Osteoblast (primary cell): ENCODE measurements at regions not wholly inside any gene's neighbourhood (a gene's known extent, or its start where the extent isn't known, plus 50 kb on each side); places are given as distances from the start of the nearest gene placed in this dataset.

ENCODE experiments used
- DNase-seq: peaks from one replicate; pipeline ENCODE4 v3.0.0; 2011; ENCODE audit warnings: low spot score, mixed read lengths; ENCODE audit not compliant: insufficient read length; ENCODE audit errors: missing footprints
- H2AFZ ChIP-seq: 2 replicates; pipeline ENCODE4 v1.6.0; 2011; ENCODE audit warnings: mild to moderate bottlenecking, low read length
- H3K27ac ChIP-seq: 2 replicates; pipeline ENCODE4 v1.5.1; 2011; ENCODE audit warnings: mild to moderate bottlenecking, low read depth, low read length, moderate library complexity
- H3K27me3 ChIP-seq: 2 replicates; pipeline ENCODE4 v1.6.0; 2012; ENCODE audit warnings: mild to moderate bottlenecking, control low read depth, inconsistent platforms, low read length, moderate library complexity; ENCODE audit not compliant: insufficient read depth
- H3K36me3 ChIP-seq: 2 replicates; pipeline ENCODE4 v1.5.1; 2011; ENCODE audit warnings: mild to moderate bottlenecking, low read length, control low read depth, moderate library complexity; ENCODE audit not compliant: insufficient read depth
- H3K4me1 ChIP-seq: 2 replicates; pipeline ENCODE4 v1.5.1; 2011; ENCODE audit warnings: mild to moderate bottlenecking, low read length, control low read depth, moderate library complexity; ENCODE audit not compliant: insufficient read depth
- H3K4me2 ChIP-seq: 2 replicates; pipeline ENCODE4 v1.6.0; 2011; ENCODE audit warnings: mild to moderate bottlenecking, low read length; ENCODE audit not compliant: insufficient read depth
- H3K4me3 ChIP-seq: fragments of 200-600 bp; sonication (generic); 3 replicates; pipeline ENCODE4 v1.5.1; 2012; ENCODE audit warnings: mild to moderate bottlenecking, low read length, inconsistent platforms; ENCODE audit not compliant: insufficient read depth
- H3K79me2 ChIP-seq: 2 replicates; pipeline ENCODE4 v1.6.0; 2012; ENCODE audit warnings: mild to moderate bottlenecking, low read length, control low read depth, inconsistent platforms; ENCODE audit not compliant: insufficient read depth
- H3K9me3 ChIP-seq: 2 replicates; pipeline ENCODE4 v1.5.1; 2011; ENCODE audit warnings: low read depth, low read length, control low read depth
- H4K20me1 ChIP-seq: 2 replicates; pipeline ENCODE4 v1.6.0; 2012; ENCODE audit warnings: mild to moderate bottlenecking, low read length, control low read depth; ENCODE audit not compliant: insufficient read depth
- CTCF ChIP-seq: IDR thresholded peaks from 2 replicates; pipeline ENCODE4 v1.5.1; 2011; ENCODE audit warnings: mild to moderate bottlenecking, low read depth, low read length, moderate library complexity; ENCODE audit errors: extremely low read depth

DNA sequence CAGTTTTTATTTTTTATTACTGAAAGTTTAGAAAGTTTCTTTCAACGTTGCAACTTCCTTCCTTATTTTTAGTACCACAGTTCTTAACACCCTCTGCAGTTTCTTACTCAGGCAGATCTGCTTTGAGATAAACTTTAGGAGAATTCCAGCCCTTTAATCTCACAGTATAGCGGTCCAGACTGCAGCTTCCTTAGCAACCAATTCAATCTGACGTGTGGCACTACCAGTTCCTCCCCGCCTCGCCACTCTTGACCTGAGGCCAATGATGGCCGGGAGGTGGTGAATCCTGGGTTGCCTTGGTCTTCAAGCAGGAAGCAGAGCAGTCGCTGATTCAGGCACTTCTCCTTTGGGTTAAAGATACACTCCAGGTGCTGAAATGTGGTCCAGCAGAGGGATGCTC is 334.3 kb upstream of the TRPC7 start:
- no peak for DNase-seq
- H3K27me3 ChIP-seq, result peaks cover 5% of the 10 kb centered on the region
- no peak for TF ChIP-seq CTCF
- H2AFZ ChIP-seq, result no peak overlapping the region
- H3K9me3 ChIP-seq, result no peaks in the 10 kb centered on the region
- H3K27ac ChIP-seq, result no peak overlapping the region
- no peaks in the 10 kb centered on the region for H4K20me1 ChIP-seq
- no peaks in the 10 kb centered on the region for H3K79me2 ChIP-seq
- H3K4me3 ChIP-seq, result no peak overlapping the region
- H3K36me3 ChIP-seq, result no peaks in the 10 kb centered on the region
- no peaks in the 10 kb centered on the region for H3K4me1 ChIP-seq
- H3K4me2 ChIP-seq, result no peak overlapping the region

- Histone ChIP-seq H3K9me3 (no peaks in the 10 kb centered on the region), H3K27me3 (peaks cover 5% of the 10 kb centered on the region), H3K36me3 (no peaks in the 10 kb centered on the region), H3K4me3 (no peak overlapping the region), H3K79me2 (no peaks in the 10 kb centered on the region), H3K4me2 (no peak overlapping the region), H3K27ac (no peak overlapping the region), H2AFZ (no peak overlapping the region), H4K20me1 (no peaks in the 10 kb centered on the region), H3K4me1 (no peaks in the 10 kb centered on the region)
- no peak for TF ChIP-seq CTCF
- DNase-seq, result no peak
Measured at GRCh38 chr5:136698970-136699369, 333.6 kb upstream of the TRPC7 start.

GRCh38 chr5:136694258-136694657 is 328.9 kb upstream of the TRPC7 start:
- H3K9me3 ChIP-seq, result no peaks in the 10 kb centered on the region
- H3K4me2 ChIP-seq, result no peak overlapping the region

DNA sequence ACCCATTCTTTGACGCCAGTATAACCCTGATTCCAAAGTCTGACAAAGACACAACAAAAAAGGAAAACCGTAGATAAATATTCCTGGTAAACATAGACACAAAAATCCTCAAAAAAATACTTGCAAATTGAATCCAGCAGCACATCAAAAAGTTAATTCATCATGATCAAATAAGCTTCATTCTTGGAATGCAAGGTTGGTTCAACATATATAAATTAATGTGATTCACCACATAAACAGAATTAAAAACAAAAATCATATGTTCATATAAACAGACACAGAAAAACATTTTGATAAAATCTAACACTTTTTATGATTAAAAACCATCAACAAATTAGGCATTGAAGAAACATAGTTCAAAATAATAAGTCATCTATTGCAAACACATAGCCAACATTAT is 324.2 kb upstream of the TRPC7 start:
- no peaks in the 10 kb centered on the region for H3K36me3 ChIP-seq
- no peak overlapping the region for H2AFZ ChIP-seq
- no peaks in the 10 kb centered on the region for H3K79me2 ChIP-seq
- TF ChIP-seq CTCF, result no peak
- no peak overlapping the region for H3K4me3 ChIP-seq
- H3K4me1 ChIP-seq, result no peaks in the 10 kb centered on the region
- no peaks in the 10 kb centered on the region for H3K27me3 ChIP-seq
- no peak overlapping the region for H3K27ac ChIP-seq
- no peak for DNase-seq
- no peaks in the 10 kb centered on the region for H4K20me1 ChIP-seq
- H3K4me2 ChIP-seq, result no peak overlapping the region
- H3K9me3 ChIP-seq, result no peaks in the 10 kb centered on the region

More at GRCh38 chr5:136694258-136694657, 328.9 kb upstream of the TRPC7 start:
- no peak overlapping the region for H3K27ac ChIP-seq
- H4K20me1 ChIP-seq, result no peaks in the 10 kb centered on the region
- no peak overlapping the region for H3K4me3 ChIP-seq
- no peaks in the 10 kb centered on the region for H3K36me3 ChIP-seq
- no peaks in the 10 kb centered on the region for H3K79me2 ChIP-seq
- no peak for DNase-seq
- no peak overlapping the region for H2AFZ ChIP-seq
- no peaks in the 10 kb centered on the region for H3K4me1 ChIP-seq
- peaks cover 5% of the 10 kb centered on the region for H3K27me3 ChIP-seq
- TF ChIP-seq CTCF, result no peak
